NCI-H460 (cell line): ENCODE measurements at regions not wholly inside any gene's neighbourhood (a gene's known extent, or its start where the extent isn't known, plus 50 kb on each side); places are given as distances from the start of the nearest gene placed in this dataset.

Experiments
- DNase-seq: peaks from one replicate; pipeline ENCODE4 v3.0.0-alpha.2; 2016; ENCODE audit warnings: low read depth; ENCODE audit errors: extremely low read depth

DNA sequence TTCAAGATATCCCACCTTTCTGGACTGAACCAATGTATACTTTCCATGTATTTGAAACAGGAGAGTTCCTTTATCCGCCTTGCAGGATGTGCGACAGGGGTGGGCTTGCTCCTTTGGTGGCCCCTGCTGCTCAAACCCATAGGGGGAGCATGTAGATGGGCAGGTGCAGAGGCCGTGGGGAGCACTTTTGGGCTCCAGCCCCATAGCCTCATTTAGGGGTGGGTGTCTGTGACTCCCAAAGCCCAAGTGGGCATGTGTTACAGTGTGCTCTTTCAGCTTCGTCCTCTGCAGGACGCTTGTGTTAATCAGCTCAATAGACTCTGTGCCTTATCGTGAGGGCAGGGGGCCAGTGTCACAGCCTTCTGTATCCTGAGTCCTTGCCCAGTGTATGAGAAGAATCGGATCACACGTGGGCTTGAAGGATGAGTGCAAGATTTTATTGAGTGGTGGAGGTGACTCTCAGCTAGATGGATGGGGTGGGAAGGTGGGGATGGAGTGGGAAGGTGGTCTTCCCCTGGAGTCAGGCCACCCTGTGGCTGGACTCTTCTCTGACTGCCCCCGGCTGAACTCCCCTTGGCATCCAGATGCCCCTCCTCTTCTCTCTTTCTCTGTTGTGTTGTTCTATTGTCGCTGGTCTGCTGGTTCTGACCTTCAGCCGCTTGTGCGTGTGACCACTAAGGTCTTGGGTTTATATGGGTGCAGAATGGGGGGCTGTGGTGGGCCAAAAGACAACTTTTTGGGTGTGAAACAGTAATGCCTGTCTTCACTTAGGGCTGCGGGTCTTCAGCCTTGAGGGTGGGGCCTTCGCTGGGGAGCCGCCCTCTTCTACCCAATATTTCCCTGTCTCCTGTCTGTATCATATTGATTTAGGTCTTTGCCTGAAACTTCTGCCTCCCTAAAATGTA is 262.2 kb downstream of the GLRX3 start:
- DNase-seq = no peak

DNA sequence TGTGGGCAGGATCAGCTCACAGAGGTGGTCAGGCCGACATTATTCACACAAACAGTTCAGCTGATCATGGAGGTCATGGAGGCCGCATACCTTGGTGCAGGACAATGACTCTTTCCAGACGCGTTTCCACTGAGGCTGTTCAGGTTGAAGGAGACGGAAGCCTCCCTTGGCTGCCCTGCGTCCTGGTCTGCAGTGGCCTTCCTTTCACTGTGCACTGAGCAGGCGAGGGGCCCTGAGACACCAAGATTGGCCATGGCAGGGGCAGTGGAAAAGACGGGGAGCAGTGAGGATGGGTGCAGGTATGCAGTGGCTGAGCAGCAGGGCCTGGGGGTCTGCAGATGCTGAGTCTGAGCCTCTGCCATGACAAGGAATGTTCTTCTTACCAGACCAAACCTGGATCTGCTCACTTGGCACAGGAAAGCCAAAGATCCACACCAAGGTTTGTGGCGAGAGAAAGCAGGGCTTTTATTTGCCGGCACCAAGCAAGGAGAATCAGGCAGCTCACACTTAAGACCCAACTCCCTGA is 263.3 kb downstream of the GLRX3 start:
- DNase-seq = no peak

DNA sequence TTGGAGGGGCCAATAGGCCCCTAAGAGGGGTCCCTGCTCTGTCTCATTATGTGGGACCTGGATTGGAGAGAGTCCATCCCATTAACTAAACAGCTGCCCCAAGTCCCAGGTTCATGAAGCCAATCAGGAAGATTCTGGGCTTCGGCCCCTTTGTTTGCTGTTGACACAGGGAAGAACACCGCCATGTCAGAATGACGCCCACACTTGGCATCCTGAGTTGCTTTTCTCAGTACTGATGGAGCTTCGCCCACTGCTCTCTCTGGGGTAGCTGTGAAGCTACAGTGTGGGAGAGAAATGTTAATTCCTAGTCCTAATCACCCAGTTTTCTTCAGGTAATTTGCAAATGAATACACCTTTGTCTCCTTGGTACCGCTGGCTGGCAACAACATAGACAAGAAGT is 264.7 kb downstream of the GLRX3 start:
- no peak for DNase-seq

DNA sequence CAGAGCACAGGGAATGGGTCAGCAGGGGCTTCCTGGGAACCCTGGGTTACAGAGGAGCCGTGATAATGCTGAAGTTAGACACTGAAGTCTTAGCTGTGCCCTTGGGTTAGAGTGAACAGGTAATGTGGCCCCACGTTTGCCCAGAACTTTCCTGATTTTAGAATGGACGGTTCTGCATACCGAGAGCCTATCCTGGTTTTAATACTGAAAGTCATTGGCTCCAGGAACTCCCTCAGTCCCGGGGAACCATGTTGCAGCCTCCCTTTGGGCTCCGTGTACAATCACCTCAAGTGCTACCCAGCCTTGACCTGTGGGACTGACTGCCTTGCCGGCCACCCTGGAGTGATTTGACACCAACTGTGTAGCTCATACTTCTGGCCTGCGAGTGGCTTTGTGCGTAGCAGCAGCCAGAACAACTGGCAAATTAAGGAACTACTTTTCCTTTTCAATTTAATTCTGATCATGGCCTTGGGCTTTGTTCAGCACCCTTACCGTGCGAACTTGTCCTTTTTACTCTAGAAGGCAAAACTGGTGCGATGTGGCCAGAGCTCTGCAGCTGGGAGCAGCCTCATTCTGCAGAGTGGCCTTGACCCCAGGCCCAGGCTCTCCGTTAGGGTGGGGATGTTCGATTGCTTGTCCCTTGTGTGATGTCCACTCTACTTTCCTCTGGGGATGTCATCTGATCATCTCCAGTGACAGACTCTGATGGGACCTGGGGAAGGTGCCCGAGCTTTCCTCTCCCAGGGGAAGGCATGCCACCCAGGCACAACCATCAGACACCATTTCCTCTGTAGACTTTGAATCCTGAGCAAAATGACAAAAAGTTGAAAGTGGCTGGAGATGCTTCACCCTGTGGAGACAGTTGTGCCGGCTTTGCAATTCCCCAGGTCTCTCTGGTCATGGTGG is 265.9 kb downstream of the GLRX3 start:
- no peak for DNase-seq

DNA sequence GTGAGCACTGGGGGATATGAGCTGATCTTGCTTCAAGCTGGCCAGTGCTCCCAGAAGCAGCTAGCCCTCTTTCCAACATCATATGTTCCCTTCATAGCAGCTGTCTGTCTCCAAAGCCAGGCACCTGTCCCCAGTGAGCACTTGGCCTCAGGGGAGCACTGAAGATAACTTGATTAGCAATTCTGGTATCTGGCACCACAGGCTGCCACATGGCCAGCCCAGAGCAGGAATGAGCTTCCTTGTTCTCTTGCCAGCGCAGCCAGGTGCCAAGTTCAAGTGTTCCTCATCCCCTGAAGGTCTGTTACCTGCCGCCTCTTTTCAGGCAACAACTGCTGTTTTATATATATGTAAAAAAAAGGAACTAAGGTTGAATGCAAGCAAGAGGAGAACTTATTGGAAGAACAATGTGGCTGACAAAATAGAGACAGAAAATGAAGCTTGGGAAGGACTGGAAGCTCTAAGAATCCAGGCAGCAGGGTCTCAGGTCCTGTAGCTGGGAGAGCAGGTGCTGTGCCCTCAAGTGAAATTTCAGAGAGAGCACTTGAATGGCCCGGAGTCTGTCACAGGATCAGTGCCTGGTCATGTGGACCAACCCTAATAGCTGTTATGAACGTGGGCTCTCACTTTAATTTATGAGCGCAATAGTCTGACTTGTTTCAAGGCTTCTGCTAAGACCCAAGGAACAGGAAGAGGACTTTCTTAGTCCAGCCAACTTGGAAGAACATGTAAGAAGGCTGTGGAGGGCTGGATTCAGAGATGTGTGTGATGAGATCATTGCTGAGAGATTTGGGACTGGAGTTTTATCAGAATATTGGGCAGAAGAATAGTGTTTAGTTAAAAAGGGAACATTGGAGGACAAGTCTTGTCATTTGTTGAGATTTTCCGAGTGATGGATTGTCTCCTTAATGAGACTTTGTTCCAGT is 267.2 kb downstream of the GLRX3 start:
- no peak for DNase-seq

DNA sequence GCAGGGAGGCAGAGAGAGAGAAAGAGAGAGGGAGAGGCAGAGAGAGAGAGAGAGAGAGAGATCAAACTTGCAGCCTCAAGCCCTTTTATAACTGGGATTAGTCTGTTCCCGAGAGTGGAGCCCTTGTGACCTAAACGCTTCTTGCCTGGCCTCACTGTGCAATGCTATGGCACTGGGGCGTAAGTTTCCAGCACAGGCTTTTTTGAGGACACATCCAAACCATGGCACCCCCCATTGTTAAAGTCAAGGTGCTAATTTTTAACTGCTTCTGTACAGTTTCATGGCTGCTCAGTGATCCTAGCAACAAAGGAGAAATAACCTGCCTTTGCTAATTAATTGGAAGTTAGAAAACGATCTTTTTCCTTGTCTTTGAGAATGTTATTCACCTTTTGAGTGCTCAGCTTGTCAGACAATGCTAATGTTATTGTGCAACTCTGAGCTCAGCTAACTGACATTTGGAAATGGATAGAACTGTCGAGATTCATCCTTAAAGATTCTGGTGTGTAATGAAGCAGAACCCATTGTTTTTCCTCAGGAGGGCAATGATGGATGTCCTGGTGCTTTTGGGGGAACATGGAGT is 268.4 kb downstream of the GLRX3 start:
- DNase-seq = no peak

DNA sequence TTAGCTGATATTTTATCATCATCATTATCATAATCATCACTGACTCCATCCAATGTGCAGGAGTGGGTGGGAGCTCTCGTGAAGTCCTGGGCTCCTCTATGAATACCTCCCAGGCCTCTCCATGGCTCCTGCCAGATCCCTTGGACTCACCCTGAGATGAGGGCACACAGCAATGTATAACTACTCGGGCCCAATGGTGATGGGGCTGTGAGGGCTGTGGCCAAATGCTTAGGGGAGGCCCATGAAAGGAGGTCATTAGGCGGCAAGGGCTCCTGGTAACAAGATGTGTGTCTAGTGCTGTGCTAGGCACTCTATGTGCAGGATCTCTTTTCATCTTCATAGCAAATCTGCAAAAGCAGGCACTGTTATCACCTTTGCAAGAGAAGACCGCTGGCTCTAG is 270.9 kb downstream of the GLRX3 start:
- DNase-seq = no peak

DNA sequence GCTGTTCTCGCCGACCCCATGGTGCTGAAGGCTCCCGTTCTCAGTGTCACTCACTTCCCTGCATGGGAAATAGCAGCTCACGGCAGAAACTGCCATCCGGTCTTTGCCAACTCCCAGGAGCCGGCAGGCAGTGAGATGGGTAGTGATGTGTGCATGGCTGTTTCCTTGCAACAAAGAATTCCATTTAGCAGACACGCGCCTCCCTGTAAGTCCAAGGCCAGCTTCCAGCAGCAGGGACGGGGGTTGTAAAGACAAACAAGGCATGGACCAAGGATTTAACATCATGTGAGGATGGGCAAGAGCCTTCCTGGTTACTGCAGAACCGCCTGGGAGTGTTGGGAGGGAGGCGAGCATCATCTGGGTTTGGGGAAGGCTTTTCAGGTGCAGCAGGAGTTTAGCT is 273.1 kb downstream of the GLRX3 start:
- no peak for DNase-seq

DNA sequence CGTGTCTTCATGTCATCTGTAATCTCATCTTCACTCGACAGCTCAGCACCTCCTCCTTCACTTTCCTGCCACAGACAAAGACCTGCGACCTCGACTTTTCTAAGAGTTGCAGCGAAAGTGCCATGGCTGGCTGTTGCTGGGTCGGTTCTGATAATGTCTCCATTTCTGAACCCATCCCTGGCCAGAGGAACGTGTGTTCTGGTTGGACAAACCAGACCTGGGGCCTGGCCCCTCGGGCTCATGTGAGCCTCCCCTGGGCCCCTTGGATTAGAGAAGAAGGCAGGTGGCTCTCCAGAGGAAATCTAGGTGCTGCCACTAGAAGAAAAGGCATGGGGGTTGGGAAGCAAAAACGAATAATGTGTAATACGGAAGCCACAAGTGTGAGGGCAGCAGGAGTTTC is 273.7 kb downstream of the GLRX3 start:
- no peak for DNase-seq

DNA sequence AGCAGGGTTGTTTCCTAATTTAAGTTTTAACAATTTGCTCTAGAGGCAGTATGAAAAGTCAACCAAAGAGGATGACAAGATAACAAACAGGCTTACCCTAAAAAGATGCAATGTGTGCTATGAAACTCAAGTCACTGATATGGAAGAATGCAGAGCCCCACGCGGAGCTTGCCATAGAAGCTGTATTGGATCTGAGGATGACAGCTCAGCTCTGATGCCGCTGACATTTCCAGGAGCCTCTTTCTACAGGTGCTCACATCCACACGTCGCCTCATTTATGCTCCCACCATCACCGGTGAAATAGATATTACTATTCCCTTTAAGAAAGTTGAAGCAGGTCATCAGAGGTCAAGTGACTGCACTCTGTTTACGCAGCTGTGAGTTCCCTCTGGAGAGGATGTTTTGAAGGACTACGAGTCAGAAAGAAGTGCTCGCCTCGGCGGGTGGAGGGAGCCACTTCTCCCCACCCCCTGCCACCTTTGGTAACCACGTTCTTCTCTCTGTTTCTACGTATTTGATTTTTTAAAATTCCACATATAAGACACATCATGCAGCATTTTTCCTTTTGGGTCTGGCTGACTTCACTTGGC is 275.4 kb downstream of the GLRX3 start:
- no peak for DNase-seq

DNA sequence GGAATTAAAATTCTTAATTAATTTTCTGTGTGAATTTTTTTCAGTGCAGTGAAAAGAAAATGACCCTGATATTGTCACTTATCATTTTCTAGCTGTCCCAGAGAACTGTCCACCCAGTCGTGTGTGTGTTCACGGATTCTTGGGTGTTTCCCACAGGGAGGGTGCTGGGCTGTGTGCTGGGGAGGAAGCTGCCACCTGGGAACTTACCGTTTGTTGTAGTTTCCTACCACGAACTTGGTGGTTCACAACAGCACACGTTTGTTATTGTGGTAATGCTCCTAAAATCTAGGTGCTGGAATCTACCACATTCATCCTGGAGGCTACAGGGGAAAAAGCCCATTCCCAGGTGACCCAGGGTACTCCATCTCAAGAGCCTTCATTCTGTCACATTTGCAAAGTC is 276.1 kb downstream of the GLRX3 start:
- no peak for DNase-seq

DNA sequence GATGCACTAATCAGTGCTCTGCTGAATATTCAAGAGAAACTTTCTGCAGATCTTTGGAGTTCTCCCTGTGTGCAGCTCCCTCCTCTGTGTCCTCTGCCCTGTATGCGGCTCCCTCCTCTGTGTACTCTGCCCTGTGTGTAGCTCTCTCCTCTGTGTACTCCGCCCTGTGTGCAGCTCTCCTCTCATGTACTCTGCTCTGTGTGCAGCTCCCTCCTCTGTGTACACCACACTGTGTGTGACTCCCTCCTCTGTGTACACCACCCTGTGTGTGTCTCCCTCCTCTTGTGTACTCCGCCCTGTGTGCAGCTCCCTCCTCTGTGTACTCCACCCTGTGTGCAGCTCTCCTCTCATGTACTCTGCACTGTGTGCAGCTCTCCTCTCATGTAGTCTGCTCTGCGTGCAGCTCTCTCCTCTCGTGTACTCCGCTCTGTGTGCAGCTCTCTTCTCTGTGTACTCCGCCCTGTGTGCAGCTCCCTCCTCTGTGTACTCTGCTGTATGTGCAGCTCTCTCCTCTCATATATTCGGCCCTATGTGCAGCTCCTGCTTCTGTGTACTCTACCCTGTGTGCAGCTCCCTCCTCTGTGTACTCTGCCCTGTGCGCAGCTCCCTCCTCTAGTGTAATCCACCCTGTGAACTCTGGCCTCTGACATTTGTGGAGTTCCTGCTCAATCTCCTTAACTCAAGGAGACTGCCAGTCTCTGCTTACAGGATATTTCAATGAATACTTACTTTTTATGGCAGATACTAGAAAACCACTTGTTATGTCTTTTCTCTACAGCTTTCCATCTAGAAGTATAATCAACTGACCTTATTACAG is 280.4 kb downstream of the GLRX3 start:
- DNase-seq = no peak

DNA sequence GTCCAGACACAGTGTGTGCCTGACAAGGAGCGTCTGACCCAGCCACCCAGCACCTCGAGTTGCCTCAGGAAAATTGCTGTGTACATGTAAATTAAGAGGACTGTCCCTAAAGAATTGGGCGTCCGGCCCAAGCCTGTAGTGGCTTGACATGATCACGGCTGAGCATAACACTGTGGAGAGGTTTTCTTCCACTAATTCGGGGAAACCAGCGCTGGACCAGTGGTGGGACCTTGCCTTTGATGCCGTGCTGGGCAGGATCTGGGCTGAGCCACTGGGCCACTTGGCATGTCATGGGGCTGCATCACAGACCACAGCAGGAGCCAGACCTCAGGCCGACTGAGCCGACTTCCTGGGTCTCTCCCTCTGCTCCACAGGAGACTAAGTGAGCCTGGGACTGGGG is 282.5 kb downstream of the GLRX3 start:
- DNase-seq = no peak

DNA sequence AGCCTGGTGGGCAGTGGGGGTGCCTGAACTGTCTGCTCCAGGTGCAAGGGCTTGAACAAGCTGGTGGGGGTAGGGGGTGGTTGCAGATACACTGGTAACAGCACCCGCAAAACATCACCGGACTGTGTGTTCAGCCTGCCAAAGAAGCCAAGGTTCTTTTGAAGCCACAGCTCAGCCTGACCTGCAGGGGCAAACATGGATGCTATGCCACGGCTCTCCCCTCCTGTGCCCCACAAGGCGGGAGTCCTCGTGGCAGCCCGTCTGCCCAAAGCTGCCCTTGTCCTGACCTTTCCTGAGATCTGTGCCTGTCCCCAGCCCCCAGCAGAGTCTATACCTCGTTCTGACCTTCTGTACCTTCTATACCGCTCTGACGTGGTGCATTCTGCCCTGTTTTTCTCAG is 285.7 kb downstream of the GLRX3 start:
- DNase-seq = no peak

DNA sequence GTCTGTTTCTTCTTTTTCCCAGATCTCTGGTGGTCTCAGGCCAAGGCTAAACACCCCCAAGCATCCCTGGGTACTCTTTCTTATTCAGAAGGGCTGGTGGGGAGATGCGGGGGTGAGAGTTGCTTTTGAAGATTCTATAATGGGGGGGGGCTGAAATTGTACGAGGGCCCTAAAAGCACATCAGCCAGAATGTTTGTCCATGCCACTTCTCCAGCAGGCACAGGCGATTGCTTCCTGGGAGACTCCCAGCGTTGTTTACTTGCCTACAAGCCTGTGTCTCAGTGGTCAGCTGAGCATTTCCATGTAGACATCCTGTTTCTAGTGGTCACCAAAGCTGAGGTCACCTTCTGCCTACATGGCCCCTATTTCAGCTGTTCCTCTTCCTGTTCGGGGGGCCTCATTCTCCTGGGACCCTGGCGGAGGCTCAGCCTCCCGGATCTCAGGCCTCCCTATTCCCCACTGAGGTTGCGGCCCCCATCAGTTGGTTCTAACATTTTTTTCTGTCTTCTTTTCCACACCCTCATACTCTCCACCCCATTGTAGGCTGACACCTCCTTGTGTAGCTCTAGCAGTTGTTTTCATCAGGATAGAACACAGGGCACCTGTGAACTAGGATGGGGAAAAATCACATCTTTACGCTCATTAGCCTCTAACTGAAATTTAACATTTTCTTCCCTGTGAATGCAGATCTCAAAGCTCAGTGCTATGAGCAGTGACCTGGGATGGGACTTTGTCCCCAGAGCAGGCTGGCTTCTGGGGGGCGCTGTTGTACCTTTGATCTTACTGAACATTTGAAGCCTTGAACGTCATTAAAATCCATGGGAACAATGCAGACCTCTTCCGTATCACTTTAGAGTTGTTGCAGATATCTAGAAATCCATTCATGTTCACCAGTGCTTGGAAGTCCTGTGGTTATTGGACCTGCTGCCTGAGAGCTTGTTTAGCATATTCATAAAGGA is 286.5 kb downstream of the GLRX3 start:
- no peak for DNase-seq

DNA sequence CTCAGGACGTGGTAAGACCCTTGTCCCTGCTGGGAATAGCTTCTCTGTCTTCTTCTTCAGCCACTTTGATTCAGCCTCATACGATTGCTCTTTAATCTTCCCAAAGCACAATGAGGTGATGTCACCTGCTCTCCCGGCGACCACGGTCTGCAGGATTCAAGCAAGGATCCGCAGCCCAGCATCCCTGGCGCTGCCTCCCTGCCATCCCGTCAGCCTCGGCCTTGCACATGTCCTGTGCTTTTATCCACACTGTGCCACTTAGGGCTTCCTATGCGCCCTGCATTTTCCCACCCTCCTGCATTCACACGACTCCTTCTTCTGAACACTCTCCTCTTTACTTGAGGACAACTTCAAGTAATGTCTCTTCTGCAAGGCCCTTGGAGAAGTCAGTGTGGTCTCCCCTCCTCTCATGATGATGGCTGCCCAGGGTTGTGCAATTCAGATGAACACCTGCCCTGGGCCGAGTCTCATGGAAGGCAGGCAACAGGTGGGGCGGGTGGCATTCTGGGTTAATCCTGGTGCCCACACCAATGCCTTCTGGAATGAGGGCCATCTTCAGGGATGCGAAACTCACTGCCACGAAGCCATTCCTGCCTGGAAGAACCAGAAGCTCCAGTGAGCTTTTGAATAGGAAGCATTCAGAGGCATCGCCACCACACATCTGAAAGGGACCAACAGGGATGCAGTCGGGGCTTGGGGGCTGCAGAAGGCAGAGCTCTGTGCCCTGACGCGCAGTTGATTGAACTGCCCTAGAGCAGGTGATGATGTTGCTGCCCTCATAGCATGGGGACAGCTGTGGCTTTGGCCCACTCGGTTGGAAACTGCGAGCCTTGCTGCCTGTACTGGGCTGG is 287.5 kb downstream of the GLRX3 start:
- no peak for DNase-seq

DNA sequence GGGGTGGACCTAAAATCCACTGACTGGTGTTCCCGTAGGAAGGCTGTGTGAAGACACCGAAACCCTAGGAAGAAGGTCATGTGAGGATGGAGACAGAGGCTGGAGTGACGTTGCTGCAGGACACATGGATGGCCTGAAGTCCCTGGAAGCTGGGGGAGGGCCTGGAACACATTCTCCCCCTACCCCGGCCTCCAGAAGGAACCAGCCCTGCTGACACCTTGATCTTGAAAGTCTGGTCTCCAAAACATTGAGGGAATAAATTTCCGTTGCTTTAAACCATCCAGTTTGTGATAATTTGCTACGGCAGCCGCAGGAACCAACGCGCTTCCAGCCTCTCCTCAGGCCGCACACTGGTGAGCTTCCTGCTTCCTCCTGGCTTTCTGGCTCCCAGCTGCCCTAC is 288.2 kb downstream of the GLRX3 start:
- no peak for DNase-seq
